LNCaP clone FGC (cell line): ENCODE measurements at regions not wholly inside any gene's neighbourhood (a gene's known extent, or its start where the extent isn't known, plus 50 kb on each side); places are given as distances from the start of the nearest gene placed in this dataset.

Experiments used
- DNase-seq: peaks from one replicate; pipeline ENCODE4 v3.0.0-alpha.2; 2011; ENCODE audit warnings: low read depth
- H3K4me3 ChIP-seq: 2 replicates; pipeline ENCODE4 v1.5.1; 2011; ENCODE audit warnings: mild to moderate bottlenecking, low read depth, low read length, control low read depth
- CTCF ChIP-seq: IDR thresholded peaks from 2 replicates; pipeline ENCODE4 v1.5.1; 2012; ENCODE audit warnings: mild to moderate bottlenecking; ENCODE audit not compliant: control insufficient read depth, insufficient read depth; ENCODE audit errors: extremely low read depth

GRCh38 chr6:170021579-170021978, 269.3 kb downstream of the DLL1 start:
- H3K4me3 ChIP-seq: no peak overlapping the region
- no peak for TF ChIP-seq CTCF
- no peak for DNase-seq

- no peak overlapping the region for H3K4me3 ChIP-seq
- no peak for DNase-seq
- no peak for TF ChIP-seq CTCF
These were observed 268.6 kb downstream of the ERMARD start for GRCh38 chr6:170019818-170020583.

- no peak for DNase-seq
- H3K4me3 ChIP-seq: no peak overlapping the region
- no peak for TF ChIP-seq CTCF
These were observed 267.8 kb downstream of the ERMARD start for GRCh38 chr6:170018936-170019817.

- TF ChIP-seq CTCF: no peak
- DNase-seq: no peak
- H3K4me3 ChIP-seq: no peak overlapping the region
These were observed 267.1 kb downstream of the ERMARD start for GRCh38 chr6:170018422-170018935.

- DNase-seq: no peak
- no peak overlapping the region for H3K4me3 ChIP-seq
- no peak for TF ChIP-seq CTCF
These were observed 266.3 kb downstream of the ERMARD start for GRCh38 chr6:170017603-170018320.

- no peak for TF ChIP-seq CTCF
- no peak overlapping the region for H3K4me3 ChIP-seq
- DNase-seq: no peak
These were observed 262.4 kb downstream of the ERMARD start for GRCh38 chr6:170013815-170014214.
